ENCODE measurements at regions not wholly inside any gene's neighbourhood (a gene's known extent, or its start where the extent isn't known, plus 50 kb on each side); places are given as distances from the start of the nearest gene placed in this dataset.

DNA sequence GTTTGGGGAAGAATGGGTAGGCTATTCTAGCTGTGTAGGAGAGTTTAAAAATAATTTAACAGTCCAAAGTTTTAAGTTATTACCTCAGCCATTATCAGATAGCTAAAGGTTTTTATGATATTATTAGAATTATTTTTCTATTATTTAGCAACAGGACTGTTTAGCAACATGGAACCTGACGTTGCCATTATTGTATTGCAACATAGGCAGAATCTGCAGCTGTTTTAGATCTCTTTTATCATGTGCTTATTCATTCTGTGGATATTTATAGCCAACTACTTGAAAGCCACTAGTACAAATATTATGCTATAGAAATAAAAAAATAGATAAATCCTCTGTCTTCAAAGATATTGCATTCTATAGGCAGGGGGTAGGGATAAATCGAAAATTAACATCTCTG, 382.0 kb upstream of the TRAM1L1 start:
- CTCF ChIA-PET = no interaction called here
- no peaks in the 10 kb centered on the region for H3K9me3 ChIP-seq (replicated peaks; ENCODE audit: control insufficient read depth, insufficient read depth, low read length)
- no TSS peak for BruUV-seq (replicated peaks)

More for the DNA sequence above, 382.0 kb upstream of the TRAM1L1 start:
- Histone ChIP-seq H3K9me1 (replicated peaks; ENCODE audit: control insufficient read depth, extremely low read depth, insufficient read depth, low read length) (no peaks in the 10 kb centered on the region), H3K4me1 (ENCODE audit: control insufficient read depth, extremely low read depth, insufficient read depth, low read length) (no peaks in the 10 kb centered on the region), H3K4me2 (ENCODE audit: insufficient read depth, low read length) (no peak overlapping the region), H3K9ac (replicated peaks; ENCODE audit: extremely low read depth, insufficient read depth, low read length) (no peak overlapping the region), H3K79me2 (ENCODE audit: control insufficient read depth, insufficient read depth, low read length) (no peaks in the 10 kb centered on the region), H3K4me3 (replicated peaks in 1 of 3; ENCODE audit: insufficient read depth in 1 of 3, low read depth in 1 of 3, low read length in 3 of 3) (no peak overlapping the region), H3K36me3 (ENCODE audit: control insufficient read depth in 2 of 2, extremely low read depth in 1 of 2, insufficient read depth in 2 of 2, low read length in 2 of 2) (no peaks in the 10 kb centered on the region), H3K27me3 (ENCODE audit: control insufficient read depth in 2 of 2, insufficient read depth in 2 of 2, low read length in 2 of 2) (no peaks in the 10 kb centered on the region), H2AFZ (ENCODE audit: low read depth, low read length) (no peak overlapping the region), H4K20me1 (replicated peaks; ENCODE audit: control insufficient read depth, extremely low read depth, insufficient read depth, low read length) (no peaks in the 10 kb centered on the region), H3K27ac (ENCODE audit: insufficient read depth, low read depth, low read length) (no peak overlapping the region)
- dilution Hi-C loops (cut with MboI; ENCODE audit: extremely low pct_ligation_motif_present, low sequenced_read_pairs) = no loop called here
- TF ChIP-seq MYC (IDR thresholded peaks at IDR 0.05; ENCODE audit: low read depth, low read length) (no peak), POLR2AphosphoS5 (IDR thresholded peaks at IDR 0.05; ENCODE audit: insufficient read depth, low read depth, low read length) (no peak), FOS (IDR thresholded peaks at IDR 0.05; ENCODE audit: borderline replicate concordance, insufficient read depth, low read length) (no peak), CTCF (IDR thresholded peaks at IDR 0.05; ENCODE audit: extremely low read depth in 1 of 2, insufficient read depth in 1 of 2, low read depth in 1 of 2, low read length in 2 of 2) (no peak), EZH2 (IDR thresholded peaks at IDR 0.05; ENCODE audit: borderline replicate concordance, low read depth, low read length, severe bottlenecking) (no peak), GATA2 (IDR thresholded peaks at IDR 0.05; ENCODE audit: insufficient read depth, insufficient read length, low read depth, low read length) (no peak), MAX (IDR thresholded peaks at IDR 0.05; ENCODE audit: insufficient read depth, insufficient read length) (no peak), JUN (IDR thresholded peaks at IDR 0.05; ENCODE audit: borderline replicate concordance, insufficient read depth, insufficient read length, low read depth) (no peak)
- POLR2A ChIA-PET = no interaction called here
- intact Hi-C loops (cut with micrococcal nuclease) = no loop called here
- FAIRE-seq (no peak), DNase-seq (ENCODE audit: low read depth, low spot score) (no peak)
